Hepatocyte (in vitro differentiated cells): ENCODE measurements at regions not wholly inside any gene's neighbourhood (a gene's known extent, or its start where the extent isn't known, plus 50 kb on each side); places are given as distances from the start of the nearest gene placed in this dataset.

Source experiments
- EZH2 ChIP-seq: fragments of 200-600 bp; sonication (generic); IDR thresholded peaks from 2 replicates; pipeline ENCODE4 v1.6.1; 2016; ENCODE audit warnings: antibody characterized with exemption, mild to moderate bottlenecking, borderline replicate concordance
- EZH2phosphoT487 ChIP-seq: fragments of 200-600 bp; sonication (generic); IDR thresholded peaks from one replicate; pipeline ENCODE4 v1.6.1; 2018; ENCODE audit warnings: antibody characterized with exemption, mild to moderate bottlenecking, low read depth, moderate library complexity; ENCODE audit not compliant: unreplicated experiment, severe bottlenecking
- TF ChIP-seq, protein P1 (sequence below): fragments of 200-600 bp; sonication (generic); IDR thresholded peaks from 2 replicates; pipeline ENCODE4 v1.5.1; 2016; ENCODE audit warnings: antibody characterized with exemption, mild to moderate bottlenecking; ENCODE audit not compliant: poor library complexity

DNA sequence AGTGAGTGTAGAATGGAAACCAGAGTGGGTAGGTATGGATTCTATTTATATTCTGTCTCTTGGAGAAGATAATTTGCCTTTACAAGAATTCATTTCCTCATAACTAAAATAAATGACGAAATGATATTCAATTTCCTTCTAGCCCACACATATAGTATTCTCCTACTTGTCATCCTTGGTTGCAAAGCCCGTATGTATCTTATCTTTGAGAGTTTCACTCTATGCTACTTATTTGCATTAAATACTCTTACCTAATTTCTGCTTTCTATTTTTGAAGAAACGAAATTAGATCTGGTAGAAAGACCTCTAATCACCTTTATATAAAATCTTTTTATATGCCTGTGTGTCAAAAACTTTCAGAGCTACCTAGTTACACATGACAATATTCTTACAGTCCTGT, 457.7 kb downstream of the NKX6-1 start:
- TF ChIP-seq EZH2 (no peak), EZH2phosphoT487 (no peak)
- TF ChIP-seq, protein P1, sequence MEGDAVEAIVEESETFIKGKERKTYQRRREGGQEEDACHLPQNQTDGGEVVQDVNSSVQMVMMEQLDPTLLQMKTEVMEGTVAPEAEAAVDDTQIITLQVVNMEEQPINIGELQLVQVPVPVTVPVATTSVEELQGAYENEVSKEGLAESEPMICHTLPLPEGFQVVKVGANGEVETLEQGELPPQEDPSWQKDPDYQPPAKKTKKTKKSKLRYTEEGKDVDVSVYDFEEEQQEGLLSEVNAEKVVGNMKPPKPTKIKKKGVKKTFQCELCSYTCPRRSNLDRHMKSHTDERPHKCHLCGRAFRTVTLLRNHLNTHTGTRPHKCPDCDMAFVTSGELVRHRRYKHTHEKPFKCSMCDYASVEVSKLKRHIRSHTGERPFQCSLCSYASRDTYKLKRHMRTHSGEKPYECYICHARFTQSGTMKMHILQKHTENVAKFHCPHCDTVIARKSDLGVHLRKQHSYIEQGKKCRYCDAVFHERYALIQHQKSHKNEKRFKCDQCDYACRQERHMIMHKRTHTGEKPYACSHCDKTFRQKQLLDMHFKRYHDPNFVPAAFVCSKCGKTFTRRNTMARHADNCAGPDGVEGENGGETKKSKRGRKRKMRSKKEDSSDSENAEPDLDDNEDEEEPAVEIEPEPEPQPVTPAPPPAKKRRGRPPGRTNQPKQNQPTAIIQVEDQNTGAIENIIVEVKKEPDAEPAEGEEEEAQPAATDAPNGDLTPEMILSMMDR = no peak
